Right cardiac atrium (tissue), 5 donors: ENCODE measurements at regions not wholly inside any gene's neighbourhood (a gene's known extent, or its start where the extent isn't known, plus 50 kb on each side); places are given as distances from the start of the nearest gene placed in this dataset.
"Not testable (repeated sequence)": the region's sequence is repeated elsewhere in the genome, so short reads cannot be mapped to it uniquely, and the experiment has no call there.

Experiments used
- ATAC-seq, 2 donors: fragments of 200-7000 bp; cut with Tn5 transposase; one replicate each; pipeline versions ENCODE4 v1.8.0 to v1.9.1; 2020; ENCODE audit warnings: moderate library complexity in 2 of 2, mild to moderate bottlenecking in 1 of 2
- DNase-seq, 3 donors: peaks; one replicate each; pipeline ENCODE4 v3.0.0-alpha.2; 2020
- H3K27ac ChIP-seq: one replicate; pipeline ENCODE4 v1.5.1; 2013; ENCODE audit warnings: mild to moderate bottlenecking, low read length, control low read depth, moderate library complexity
- H3K27me3 ChIP-seq: one replicate; pipeline ENCODE4 v1.6.1; 2013; ENCODE audit not compliant: control insufficient read depth, insufficient read depth
- H3K4me1 ChIP-seq: one replicate; pipeline ENCODE4 v1.6.1; 2013; ENCODE audit warnings: low read length; ENCODE audit not compliant: control insufficient read depth, insufficient read depth
- H3K4me3 ChIP-seq: one replicate; pipeline ENCODE4 v1.5.1; 2013; ENCODE audit warnings: low read length, control low read depth
- H3K9me3 ChIP-seq: one replicate; pipeline ENCODE4 v1.6.1; 2013; ENCODE audit warnings: low read length; ENCODE audit not compliant: control insufficient read depth
- WGBS: extraction: QIAGEN DNeasy Blood & Tissue Kit; methylation state at CpG from one replicate; pipeline ENCODE4 v1.1.7; 2013; 5-methylcytosine and 5-hydroxymethylcytosine counted together
- intact Hi-C, 4 donors: fragments of 100-400 bp; cut with DNase I; formaldehyde crosslinking; loops; one replicate each; pipeline versions ENCODE4 v1.11.0 to v1.14.0; 2022 to 2023
- donor health status: healthy with polysubstance abuse.
- donor health status: DM: no; HTN: yes; CAD: no.
- donor health status: DM: no; HTN: no; CAD: no.
- donor health status: DM: no; HTN: yes; CAD: no; lungs with severe emphysema.
- donor health status: DM: yes; HTN: yes; CAD: no.

- DNase-seq (no peak), ATAC-seq (no peak)
- 95% methylated on average over 15 of the region's 15 CpGs for WGBS
- no peaks in the 10 kb centered on the region for H3K27me3 ChIP-seq
- no peaks in the 10 kb centered on the region for H3K9me3 ChIP-seq
- H3K27ac ChIP-seq: no peak overlapping the region
- intact Hi-C loops: no loop called here
- no peaks in the 10 kb centered on the region for H3K4me1 ChIP-seq
- H3K4me3 ChIP-seq: no peak overlapping the region
Measured at GRCh38 chr6:27002447-27002846, 245.1 kb upstream of the PRSS16 start.

GRCh38 chr6:27007020-27007419, 240.5 kb upstream of the PRSS16 start:
- Histone ChIP-seq H3K4me1 (no peaks in the 10 kb centered on the region), H3K4me3 (no peak overlapping the region), H3K9me3 (no peaks in the 10 kb centered on the region), H3K27me3 (no peaks in the 10 kb centered on the region), H3K27ac (no peak overlapping the region)
- intact Hi-C loops: no loop called here
- ATAC-seq: no peak
- DNase-seq: no peak
- 30% methylated on average over 2 of the region's 2 CpGs for WGBS

GRCh38 chr6:27008613-27009012, 238.9 kb upstream of the PRSS16 start:
- H3K27me3 ChIP-seq, DNase-seq, ATAC-seq, intact Hi-C loops, H3K4me3 ChIP-seq, H3K9me3 ChIP-seq, H3K4me1 ChIP-seq, H3K27ac ChIP-seq: not testable (repeated sequence)
- 96% methylated on average over 10 of the region's 10 CpGs for WGBS

GRCh38 chr6:27014053-27014452, 233.4 kb upstream of the PRSS16 start:
- H3K27ac ChIP-seq, ATAC-seq, H3K4me1 ChIP-seq, H3K9me3 ChIP-seq, DNase-seq, H3K4me3 ChIP-seq, H3K27me3 ChIP-seq, intact Hi-C loops: not testable (repeated sequence)
- WGBS: 95% methylated on average over 2 of the region's 2 CpGs

DNA sequence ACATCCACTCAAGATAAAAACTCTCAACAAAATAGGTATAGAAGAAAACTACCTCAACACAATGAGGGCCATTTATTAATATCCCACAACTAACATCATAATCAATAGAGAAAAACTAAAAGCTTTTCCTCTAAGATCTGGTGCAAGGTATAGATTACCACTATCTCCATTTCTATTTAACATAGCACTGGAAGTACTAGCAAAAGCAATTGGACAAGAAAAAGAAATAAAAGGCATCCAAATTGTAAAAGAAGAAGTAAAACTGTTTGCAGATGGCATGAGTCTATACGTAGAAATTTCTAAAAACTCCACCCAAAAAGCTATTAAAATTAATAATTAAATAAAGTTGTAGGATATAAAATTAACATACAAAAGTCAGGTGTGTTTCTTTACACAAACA, 230.8 kb upstream of the PRSS16 start:
- DNase-seq (no peak), ATAC-seq (no peak)
- Histone ChIP-seq H3K4me3 (no peak overlapping the region), H3K9me3 (no peaks in the 10 kb centered on the region), H3K27me3 (no peaks in the 10 kb centered on the region), H3K4me1 (no peaks in the 10 kb centered on the region), H3K27ac (no peak overlapping the region)
- intact Hi-C loops: no loop called here
- WGBS: 1% methylated on average over 1 of the region's 1 CpG

- H3K27ac ChIP-seq, H3K4me1 ChIP-seq, H3K9me3 ChIP-seq, H3K27me3 ChIP-seq, DNase-seq, intact Hi-C loops, H3K4me3 ChIP-seq, ATAC-seq: not testable (repeated sequence)
- WGBS: 97% methylated on average over 6 of the region's 6 CpGs
Measured at GRCh38 chr6:27018401-27018800, 229.1 kb upstream of the PRSS16 start.

- peak; percentile 88 to 93 (median 89) for DNase-seq
- Histone ChIP-seq H3K27me3 (no peaks in the 10 kb centered on the region), H3K9me3 (no peaks in the 10 kb centered on the region), H3K27ac (peak overlapping the region; percentile 55), H3K4me3 (peak overlapping the region; percentile 46), H3K4me1 (no peaks in the 10 kb centered on the region)
- 2% methylated on average over 58 of the region's 58 CpGs for WGBS
- intact Hi-C loops: no loop called here
- ATAC-seq: peak; percentile 99 to 100
Measured at GRCh38 chr6:27019651-27020552, 227.6 kb upstream of the PRSS16 start.

- Histone ChIP-seq H3K4me3 (peak overlapping the region; percentile 46), H3K9me3 (no peaks in the 10 kb centered on the region), H3K27me3 (no peaks in the 10 kb centered on the region), H3K4me1 (no peaks in the 10 kb centered on the region), H3K27ac (no peak overlapping the region)
- no peak for ATAC-seq
- no peak for DNase-seq
- 62% methylated on average over 9 of the region's 9 CpGs for WGBS
- intact Hi-C loops: no loop called here
Measured at GRCh38 chr6:27020553-27020880, 227.0 kb upstream of the PRSS16 start.

DNA sequence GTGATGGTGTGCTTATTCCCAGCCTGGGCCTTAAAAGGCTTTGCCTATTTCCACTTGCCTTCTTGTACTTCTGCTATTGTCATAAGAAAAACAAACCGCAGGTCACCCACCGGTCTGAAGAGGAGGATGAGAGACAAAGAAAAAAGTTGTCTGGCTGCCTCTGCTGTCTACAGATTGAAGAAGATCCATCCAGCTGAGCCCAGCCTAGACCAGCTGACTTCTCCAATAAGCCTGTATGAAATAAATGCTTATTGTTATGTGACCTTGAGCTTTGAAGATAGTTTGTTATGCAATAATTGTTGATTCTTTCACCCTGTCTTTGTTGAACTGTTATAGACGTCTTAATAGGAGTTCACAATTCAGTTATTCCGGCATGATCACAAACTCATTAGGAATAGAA, 223.8 kb upstream of the PRSS16 start:
- no peaks in the 10 kb centered on the region for H3K27me3 ChIP-seq
- ATAC-seq: no peak
- no peak overlapping the region for H3K27ac ChIP-seq
- no peaks in the 10 kb centered on the region for H3K4me1 ChIP-seq
- no peaks in the 10 kb centered on the region for H3K9me3 ChIP-seq
- no peak for DNase-seq
- 91% methylated on average over 4 of the region's 4 CpGs for WGBS
- no peak overlapping the region for H3K4me3 ChIP-seq
- intact Hi-C loops: no loop called here

GRCh38 chr6:27025351-27025750, 222.2 kb upstream of the PRSS16 start:
- H3K27ac ChIP-seq: no peak overlapping the region
- H3K27me3 ChIP-seq: no peaks in the 10 kb centered on the region
- intact Hi-C loops: no loop called here
- H3K9me3 ChIP-seq: no peaks in the 10 kb centered on the region
- no peak for ATAC-seq
- no peaks in the 10 kb centered on the region for H3K4me1 ChIP-seq
- no peak for DNase-seq
- H3K4me3 ChIP-seq: no peak overlapping the region
- 56% methylated on average over 1 of the region's 1 CpG for WGBS

DNA sequence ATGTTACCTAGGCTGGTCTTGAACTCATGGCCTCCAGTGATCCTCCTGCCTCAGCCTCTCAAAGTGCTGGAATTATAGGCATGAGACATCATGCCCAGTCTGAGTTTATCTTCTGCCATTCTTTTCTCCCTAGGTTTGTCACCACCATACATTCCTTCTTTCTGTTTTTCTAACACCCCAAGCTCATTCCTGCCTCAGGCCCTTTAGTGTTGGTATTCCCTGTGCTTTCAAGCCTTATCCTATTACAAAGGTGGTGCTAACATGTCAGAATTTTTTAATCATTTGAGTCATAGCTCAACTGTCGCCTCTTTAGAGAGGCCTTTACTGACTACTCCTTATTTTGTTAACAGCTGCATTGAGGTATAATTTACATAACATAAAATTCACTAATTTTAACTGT, 221.1 kb upstream of the PRSS16 start:
- 59% methylated on average over 1 of the region's 1 CpG for WGBS
- intact Hi-C loops: no loop called here
- ATAC-seq: no peak

GRCh38 chr6:27031302-27031701, 216.2 kb upstream of the PRSS16 start:
- Histone ChIP-seq H3K4me1 (no peaks in the 10 kb centered on the region), H3K4me3 (no peak overlapping the region), H3K27me3 (no peaks in the 10 kb centered on the region), H3K27ac (no peak overlapping the region), H3K9me3 (no peaks in the 10 kb centered on the region)
- 64% methylated on average over 1 of the region's 1 CpG for WGBS
- no peak for ATAC-seq
- intact Hi-C loops: no loop called here
- no peak for DNase-seq

More for the DNA sequence above, 221.1 kb upstream of the PRSS16 start:
- Histone ChIP-seq H3K4me1 (no peaks in the 10 kb centered on the region), H3K4me3 (no peak overlapping the region), H3K27ac (no peak overlapping the region), H3K27me3 (no peaks in the 10 kb centered on the region), H3K9me3 (no peaks in the 10 kb centered on the region)
- no peak for DNase-seq
